ENCODE measurements at regions not wholly inside any gene's neighbourhood (a gene's known extent, or its start where the extent isn't known, plus 50 kb on each side); places are given as distances from the start of the nearest gene placed in this dataset.

DNA sequence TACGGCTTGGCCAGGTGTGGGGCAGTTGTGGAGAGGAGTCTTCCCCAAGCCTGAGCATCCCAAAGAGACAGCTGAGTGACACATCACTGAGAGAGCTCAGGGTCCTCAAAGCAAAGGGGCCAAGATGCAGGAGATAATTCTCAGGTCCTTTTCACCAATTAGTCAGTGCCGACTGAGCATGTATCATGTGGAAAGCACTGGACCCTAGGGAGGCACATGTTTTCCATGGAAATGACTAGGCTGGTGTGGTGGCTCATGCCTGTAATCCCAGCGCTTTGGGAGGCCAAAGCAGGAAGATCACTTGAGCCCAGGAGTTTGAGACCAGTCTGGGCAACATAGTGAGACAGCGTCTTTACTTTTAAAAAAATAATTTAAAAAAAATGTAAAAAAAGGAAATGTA, 67.3 kb upstream of the PRPS1 start:
- ChIA-PET POLR2A (interaction anchor here (2.0 kb wide), 1 partner anchor 67 kb away, joined by 7 read pairs; the partner anchor contains the start of gene PRPS1), CTCF (no interaction called here)
- H3K36me3 ChIP-seq (ENCODE audit: control insufficient read depth in 2 of 2, insufficient read depth in 1 of 2, low read length in 2 of 2) = no peaks in the 10 kb centered on the region
- no peaks in the 10 kb centered on the region for H3K4me1 ChIP-seq (ENCODE audit: control insufficient read depth, insufficient read depth, low read length)
- H3K9me3 ChIP-seq (ENCODE audit: control insufficient read depth, insufficient read depth, low read depth, low read length) = no peaks in the 10 kb centered on the region
- no peak overlapping the region for H3K27ac ChIP-seq (ENCODE audit: extremely low read depth, low read depth, low read length)
- no peak for TF ChIP-seq ZBTB20 (tag by site-specific recombination; IDR thresholded peaks at IDR 0.05)
- TF ChIP-seq ZNF747 (tag by site-specific recombination; IDR thresholded peaks at IDR 0.05) = no peak
- TF ChIP-seq ZNF600 (tag by site-specific recombination; IDR thresholded peaks at IDR 0.05) = no peak
- no peak for TF ChIP-seq ZNF138 (tag by site-specific recombination; IDR thresholded peaks at IDR 0.05; ENCODE audit: borderline replicate concordance)
- no peak overlapping the region for H3K4me3 ChIP-seq (ENCODE audit: low read depth, low read length)

DNA sequence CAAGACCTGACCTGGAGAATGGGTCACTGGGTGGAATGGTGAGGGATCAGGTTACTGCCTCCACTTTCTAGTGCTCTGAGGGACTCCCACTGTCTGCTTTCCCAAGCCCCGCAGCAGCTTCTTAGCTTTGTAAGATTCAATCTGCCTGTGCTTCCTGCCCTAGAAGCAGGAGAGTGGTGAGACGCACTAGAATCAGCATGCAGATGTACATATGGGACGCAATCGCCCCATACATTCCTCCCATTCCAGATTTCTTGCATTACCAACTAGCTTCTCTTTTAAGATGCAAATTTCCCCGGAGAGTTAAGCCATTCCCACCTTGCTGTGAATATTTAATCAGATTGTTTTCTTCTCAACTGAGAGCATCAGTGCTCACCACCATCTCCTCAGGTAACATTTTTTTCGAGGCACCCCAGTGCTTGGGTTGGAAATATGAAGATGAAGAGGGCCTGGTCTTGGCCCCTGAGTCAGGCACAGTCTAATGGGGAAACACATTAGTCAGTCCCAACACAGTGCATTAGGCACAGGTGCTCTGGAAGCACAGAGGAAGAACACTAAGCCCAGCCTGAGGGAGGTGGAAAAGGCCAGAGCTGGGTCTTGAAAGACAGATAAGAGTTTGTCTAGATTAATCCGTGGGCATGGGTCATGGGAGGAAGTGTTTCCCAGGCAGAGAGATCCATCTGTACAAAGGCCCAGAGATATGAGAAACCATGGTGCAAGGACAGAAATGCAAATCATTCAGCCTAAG, 66.7 kb upstream of the PRPS1 start:
- Histone ChIP-seq H3K9me3 (ENCODE audit: control insufficient read depth, insufficient read depth, low read depth, low read length) (no peaks in the 10 kb centered on the region), H3K4me1 (ENCODE audit: control insufficient read depth, insufficient read depth, low read length) (no peaks in the 10 kb centered on the region), H3K4me3 (ENCODE audit: low read depth, low read length) (no peak overlapping the region), H3K27ac (ENCODE audit: extremely low read depth, low read depth, low read length) (no peak overlapping the region), H3K36me3 (ENCODE audit: control insufficient read depth in 2 of 2, insufficient read depth in 1 of 2, low read length in 2 of 2) (no peaks in the 10 kb centered on the region)
- ChIA-PET POLR2A (interaction anchor here (2.0 kb wide), 1 partner anchor 67 kb away, joined by 7 read pairs; the partner anchor contains the start of gene PRPS1), CTCF (no interaction called here)
- TF ChIP-seq ZNF140 (tag by site-specific recombination; IDR thresholded peaks at IDR 0.05) (no peak), ZNF571 (tag by site-specific recombination; IDR thresholded peaks at IDR 0.05) (no peak), ZNF19 (tag by site-specific recombination; IDR thresholded peaks at IDR 0.05; ENCODE audit: low read depth) (no peak), ZSCAN30 (tag by site-specific recombination; IDR thresholded peaks at IDR 0.05) (no peak), WT1 (tag by site-specific recombination; IDR thresholded peaks at IDR 0.05) (no peak), ZNF202 (tag by site-specific recombination; IDR thresholded peaks at IDR 0.05; ENCODE audit: borderline replicate concordance) (no peak), MYNN (tag by site-specific recombination; IDR thresholded peaks at IDR 0.05; ENCODE audit: borderline replicate concordance) (no peak), ZBTB7A (tag by site-specific recombination; IDR thresholded peaks at IDR 0.05; ENCODE audit: low read depth) (no peak), ZFP3 (tag by site-specific recombination; IDR thresholded peaks at IDR 0.05; ENCODE audit: low read depth) (no peak), ZNF10 (tag by site-specific recombination; IDR thresholded peaks at IDR 0.05) (no peak), ZNF211 (tag by site-specific recombination; IDR thresholded peaks at IDR 0.05; ENCODE audit: low read depth) (no peak), ZNF48 (tag by site-specific recombination; IDR thresholded peaks at IDR 0.05) (no peak), ZNF394 (tag by site-specific recombination; IDR thresholded peaks at IDR 0.05; ENCODE audit: borderline replicate concordance) (no peak)

DNA sequence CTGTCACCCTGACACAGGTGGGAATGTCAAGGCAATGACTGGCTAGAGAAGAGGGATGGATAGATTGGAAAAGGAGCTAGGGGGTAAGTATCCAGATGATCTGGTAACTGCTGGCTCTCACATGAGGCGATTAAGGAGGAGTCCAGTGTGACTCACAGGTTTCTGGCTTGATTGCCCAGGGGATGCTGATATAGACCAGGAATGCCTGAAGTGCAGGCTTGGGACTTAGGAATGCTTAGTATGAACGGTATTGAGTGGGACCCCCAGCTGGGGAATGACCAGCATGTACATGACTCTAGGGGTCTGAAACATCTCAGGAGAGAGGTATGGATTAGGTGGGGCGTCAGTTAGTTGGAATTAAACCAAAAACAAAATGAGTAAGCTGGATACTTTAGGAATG, 65.8 kb upstream of the PRPS1 start:
- no peak overlapping the region for H3K27ac ChIP-seq (ENCODE audit: extremely low read depth, low read depth, low read length)
- POLR2A ChIA-PET = interaction anchor here (2.0 kb wide), 1 partner anchor 66 kb away, joined by 7 read pairs; the partner anchor contains the start of gene PRPS1
- no peak for TF ChIP-seq ZNF335 (tag by site-specific recombination; conservative IDR thresholded peaks at IDR 0.05)
- no peak for TF ChIP-seq MZF1 (tag by site-specific recombination; IDR thresholded peaks at IDR 0.05; ENCODE audit: borderline replicate concordance)
- TF ChIP-seq, protein P1, sequence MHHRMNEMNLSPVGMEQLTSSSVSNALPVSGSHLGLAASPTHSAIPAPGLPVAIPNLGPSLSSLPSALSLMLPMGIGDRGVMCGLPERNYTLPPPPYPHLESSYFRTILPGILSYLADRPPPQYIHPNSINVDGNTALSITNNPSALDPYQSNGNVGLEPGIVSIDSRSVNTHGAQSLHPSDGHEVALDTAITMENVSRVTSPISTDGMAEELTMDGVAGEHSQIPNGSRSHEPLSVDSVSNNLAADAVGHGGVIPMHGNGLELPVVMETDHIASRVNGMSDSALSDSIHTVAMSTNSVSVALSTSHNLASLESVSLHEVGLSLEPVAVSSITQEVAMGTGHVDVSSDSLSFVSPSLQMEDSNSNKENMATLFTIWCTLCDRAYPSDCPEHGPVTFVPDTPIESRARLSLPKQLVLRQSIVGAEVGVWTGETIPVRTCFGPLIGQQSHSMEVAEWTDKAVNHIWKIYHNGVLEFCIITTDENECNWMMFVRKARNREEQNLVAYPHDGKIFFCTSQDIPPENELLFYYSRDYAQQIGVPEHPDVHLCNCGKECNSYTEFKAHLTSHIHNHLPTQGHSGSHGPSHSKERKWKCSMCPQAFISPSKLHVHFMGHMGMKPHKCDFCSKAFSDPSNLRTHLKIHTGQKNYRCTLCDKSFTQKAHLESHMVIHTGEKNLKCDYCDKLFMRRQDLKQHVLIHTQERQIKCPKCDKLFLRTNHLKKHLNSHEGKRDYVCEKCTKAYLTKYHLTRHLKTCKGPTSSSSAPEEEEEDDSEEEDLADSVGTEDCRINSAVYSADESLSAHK (tag by site-specific recombination; IDR thresholded peaks at IDR 0.05) = no peak
- no peak for TF ChIP-seq KLF10 (tag by site-specific recombination; IDR thresholded peaks at IDR 0.05)
- TF ChIP-seq GLIS1 (tag by site-specific recombination; IDR thresholded peaks at IDR 0.05) = peak; percentile 28; the same call in 1 of the 2 replicates
- TF ChIP-seq, protein P2, sequence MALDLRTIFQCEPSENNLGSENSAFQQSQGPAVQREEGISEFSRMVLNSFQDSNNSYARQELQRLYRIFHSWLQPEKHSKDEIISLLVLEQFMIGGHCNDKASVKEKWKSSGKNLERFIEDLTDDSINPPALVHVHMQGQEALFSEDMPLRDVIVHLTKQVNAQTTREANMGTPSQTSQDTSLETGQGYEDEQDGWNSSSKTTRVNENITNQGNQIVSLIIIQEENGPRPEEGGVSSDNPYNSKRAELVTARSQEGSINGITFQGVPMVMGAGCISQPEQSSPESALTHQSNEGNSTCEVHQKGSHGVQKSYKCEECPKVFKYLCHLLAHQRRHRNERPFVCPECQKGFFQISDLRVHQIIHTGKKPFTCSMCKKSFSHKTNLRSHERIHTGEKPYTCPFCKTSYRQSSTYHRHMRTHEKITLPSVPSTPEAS (tag by site-specific recombination; IDR thresholded peaks at IDR 0.05) = no peak
- TF ChIP-seq, protein P3, sequence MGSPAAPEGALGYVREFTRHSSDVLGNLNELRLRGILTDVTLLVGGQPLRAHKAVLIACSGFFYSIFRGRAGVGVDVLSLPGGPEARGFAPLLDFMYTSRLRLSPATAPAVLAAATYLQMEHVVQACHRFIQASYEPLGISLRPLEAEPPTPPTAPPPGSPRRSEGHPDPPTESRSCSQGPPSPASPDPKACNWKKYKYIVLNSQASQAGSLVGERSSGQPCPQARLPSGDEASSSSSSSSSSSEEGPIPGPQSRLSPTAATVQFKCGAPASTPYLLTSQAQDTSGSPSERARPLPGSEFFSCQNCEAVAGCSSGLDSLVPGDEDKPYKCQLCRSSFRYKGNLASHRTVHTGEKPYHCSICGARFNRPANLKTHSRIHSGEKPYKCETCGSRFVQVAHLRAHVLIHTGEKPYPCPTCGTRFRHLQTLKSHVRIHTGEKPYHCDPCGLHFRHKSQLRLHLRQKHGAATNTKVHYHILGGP (tag by site-specific recombination; IDR thresholded peaks at IDR 0.05) = no peak
- TF ChIP-seq, protein P4, sequence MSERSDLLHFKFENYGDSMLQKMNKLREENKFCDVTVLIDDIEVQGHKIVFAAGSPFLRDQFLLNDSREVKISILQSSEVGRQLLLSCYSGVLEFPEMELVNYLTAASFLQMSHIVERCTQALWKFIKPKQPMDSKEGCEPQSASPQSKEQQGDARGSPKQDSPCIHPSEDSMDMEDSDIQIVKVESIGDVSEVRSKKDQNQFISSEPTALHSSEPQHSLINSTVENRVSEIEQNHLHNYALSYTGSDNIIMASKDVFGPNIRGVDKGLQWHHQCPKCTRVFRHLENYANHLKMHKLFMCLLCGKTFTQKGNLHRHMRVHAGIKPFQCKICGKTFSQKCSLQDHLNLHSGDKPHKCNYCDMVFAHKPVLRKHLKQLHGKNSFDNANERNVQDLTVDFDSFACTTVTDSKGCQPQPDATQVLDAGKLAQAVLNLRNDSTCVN (tag by site-specific recombination; optimal IDR thresholded peaks at IDR 0.05) = no peak
- H3K36me3 ChIP-seq (ENCODE audit: control insufficient read depth in 2 of 2, insufficient read depth in 1 of 2, low read length in 2 of 2) = no peaks in the 10 kb centered on the region
- no peak overlapping the region for H3K4me3 ChIP-seq (ENCODE audit: low read depth, low read length)
- H3K9me3 ChIP-seq (ENCODE audit: control insufficient read depth, insufficient read depth, low read depth, low read length) = no peaks in the 10 kb centered on the region
- no peaks in the 10 kb centered on the region for H3K4me1 ChIP-seq (ENCODE audit: control insufficient read depth, insufficient read depth, low read length)
- CTCF ChIA-PET = interaction anchor here (0.7 kb wide), 1 partner anchor 64 kb away, joined by 4 read pairs; no protein-coding TSS in a partner anchor
